ENCODE measurements at regions not wholly inside any gene's neighbourhood (a gene's known extent, or its start where the extent isn't known, plus 50 kb on each side); places are given as distances from the start of the nearest gene placed in this dataset.

GRCh38 chr2:6183226-6183625, 491.0 kb downstream of the SOX11 start:
- no peak overlapping the region for H3K4me3 Mint-ChIP-seq
- peaks cover 58% of the 10 kb centered on the region for H3K4me1 Mint-ChIP-seq

GRCh38 chr2:6184532-6185292, 492.5 kb downstream of the SOX11 start:
- Histone ChIP-seq H3K4me1 (peaks cover 10% of the 10 kb centered on the region), H3K4me3 (no peak overlapping the region), H2AFZ (replicated peaks) (peak overlapping the region; percentile 11), H3K9me3 (ENCODE audit: low read depth) (no peaks in the 10 kb centered on the region), H3F3A (ENCODE audit: low read depth) (no peaks in the 10 kb centered on the region), H3K27me3 (no peaks in the 10 kb centered on the region), H3K4me2 (no peak overlapping the region), H3K79me2 (ENCODE audit: low read depth) (no peaks in the 10 kb centered on the region), H3K27ac (no peak overlapping the region), H3K36me3 (no peaks in the 10 kb centered on the region), H4K20me1 (ENCODE audit: low read depth) (no peaks in the 10 kb centered on the region), H3K9ac (no peak overlapping the region)
- Mint-ChIP-seq H3K27me3 (ENCODE audit: insufficient read depth, low read depth) (peaks cover 1% of the 10 kb centered on the region), H3K4me1 (peaks cover 58% of the 10 kb centered on the region), H3K4me3 (no peak overlapping the region), H3K9me3 (no peaks in the 10 kb centered on the region), H3K27ac (peak overlapping the region; percentile 85), H3K36me3 (no peaks in the 10 kb centered on the region)
- DNase-seq (ENCODE audit: low spot score): peak; percentile 49
- no peak for TF ChIP-seq CTCF (IDR thresholded peaks at IDR 0.05)
- no peak for TF ChIP-seq EZH2 (IDR thresholded peaks at IDR 0.05)
- no peak for TF ChIP-seq EZH2phosphoT487 (IDR thresholded peaks at IDR 0.05)

More at GRCh38 chr2:6183226-6183625, 491.0 kb downstream of the SOX11 start:
- H3K9me3 ChIP-seq (ENCODE audit: low read depth): no peaks in the 10 kb centered on the region
- Mint-ChIP-seq H3K36me3 (no peaks in the 10 kb centered on the region), H3K27ac (peak overlapping the region; percentile 51), H3K9me3 (no peaks in the 10 kb centered on the region), H3K27me3 (ENCODE audit: insufficient read depth, low read depth) (peaks cover 3% of the 10 kb centered on the region)
- no peaks in the 10 kb centered on the region for H3K27me3 ChIP-seq
- H2AFZ ChIP-seq (replicated peaks): no peak overlapping the region
- H3F3A ChIP-seq (ENCODE audit: low read depth): no peaks in the 10 kb centered on the region
- no peak overlapping the region for H3K4me3 ChIP-seq
- no peaks in the 10 kb centered on the region for H3K79me2 ChIP-seq (ENCODE audit: low read depth)
- TF ChIP-seq EZH2 (IDR thresholded peaks at IDR 0.05) (no peak), CTCF (IDR thresholded peaks at IDR 0.05) (no peak), EZH2phosphoT487 (IDR thresholded peaks at IDR 0.05) (no peak)
- H3K36me3 ChIP-seq: no peaks in the 10 kb centered on the region
- H3K4me2 ChIP-seq: no peak overlapping the region
- no peaks in the 10 kb centered on the region for H4K20me1 ChIP-seq (ENCODE audit: low read depth)
- peaks cover 16% of the 10 kb centered on the region for H3K4me1 ChIP-seq
- no peak overlapping the region for H3K27ac ChIP-seq
- no peak overlapping the region for H3K9ac ChIP-seq
- no peak for DNase-seq (ENCODE audit: low spot score)

- H3K36me3 Mint-ChIP-seq: no peaks in the 10 kb centered on the region
- no peak overlapping the region for H3K4me2 ChIP-seq
- H4K20me1 ChIP-seq (ENCODE audit: low read depth): no peaks in the 10 kb centered on the region
- no peaks in the 10 kb centered on the region for H3K27me3 Mint-ChIP-seq (ENCODE audit: insufficient read depth, low read depth)
- peak overlapping the region; percentile 55 for H3K27ac Mint-ChIP-seq
- no peak for DNase-seq (ENCODE audit: low spot score)
- peaks cover 51% of the 10 kb centered on the region for H3K4me1 Mint-ChIP-seq
- no peak overlapping the region for H3K4me3 ChIP-seq
- no peaks in the 10 kb centered on the region for H3K79me2 ChIP-seq (ENCODE audit: low read depth)
- H3K27ac ChIP-seq: no peak overlapping the region
- no peaks in the 10 kb centered on the region for H3K27me3 ChIP-seq
- H2AFZ ChIP-seq (replicated peaks): no peak overlapping the region
- H3K36me3 ChIP-seq: no peaks in the 10 kb centered on the region
- no peak overlapping the region for H3K4me3 Mint-ChIP-seq
- H3K9ac ChIP-seq: no peak overlapping the region
- peaks cover 8% of the 10 kb centered on the region for H3K4me1 ChIP-seq
- no peaks in the 10 kb centered on the region for H3K9me3 ChIP-seq (ENCODE audit: low read depth)
- H3K9me3 Mint-ChIP-seq: no peaks in the 10 kb centered on the region
- TF ChIP-seq EZH2 (IDR thresholded peaks at IDR 0.05): no peak
- TF ChIP-seq CTCF (IDR thresholded peaks at IDR 0.05): no peak
- TF ChIP-seq EZH2phosphoT487 (IDR thresholded peaks at IDR 0.05): no peak
- no peaks in the 10 kb centered on the region for H3F3A ChIP-seq (ENCODE audit: low read depth)
These were observed 494.4 kb downstream of the SOX11 start for GRCh38 chr2:6186332-6187151.

Measured in neural progenitor cell (in vitro differentiated cells).